GM18519 (cell line): ENCODE measurements at regions not wholly inside any gene's neighbourhood (a gene's known extent, or its start where the extent isn't known, plus 50 kb on each side); places are given as distances from the start of the nearest gene placed in this dataset.

ENCODE experiments used
- ATAC-seq: cut with Tn5 transposase; IDR thresholded peaks from one replicate; pipeline ENCODE4 v1.9.1; 2021; ENCODE audit warnings: mild to moderate bottlenecking, moderate library complexity; ENCODE audit not compliant: unreplicated experiment, low FRiP score

GRCh38 chr1:149841597-149842238, 57.6 kb upstream of the BOLA1 start:
- peak; percentile 34 for ATAC-seq

DNA sequence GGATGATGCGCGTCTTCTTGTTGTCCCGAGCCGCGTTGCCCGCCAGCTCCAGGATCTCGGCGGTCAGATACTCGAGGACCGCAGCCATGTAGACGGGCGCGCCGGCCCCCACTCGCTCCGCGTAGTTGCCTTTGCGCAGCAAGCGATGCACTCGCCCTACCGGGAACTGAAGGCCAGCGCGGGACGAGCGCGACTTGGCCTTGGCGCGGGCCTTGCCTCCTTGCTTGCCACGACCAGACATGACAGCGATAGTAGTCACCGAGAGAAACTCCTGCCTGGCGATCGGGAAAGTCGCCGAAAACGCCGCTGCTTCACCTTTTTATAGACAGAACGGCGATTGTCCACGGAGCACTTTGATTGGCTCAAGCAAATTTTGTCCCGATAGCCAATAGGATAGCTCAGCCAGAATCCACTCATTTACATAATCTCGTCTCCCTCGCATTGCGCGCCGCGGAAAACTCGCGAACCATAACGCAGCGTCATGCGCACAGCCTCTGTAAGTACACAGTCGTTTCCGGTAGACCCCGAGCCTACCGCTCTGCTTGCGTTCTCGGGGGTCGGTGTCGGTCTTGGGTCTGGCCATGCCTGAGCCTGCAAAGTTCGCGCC, 56.8 kb upstream of the BOLA1 start:
- ATAC-seq = peak; percentile 49

DNA sequence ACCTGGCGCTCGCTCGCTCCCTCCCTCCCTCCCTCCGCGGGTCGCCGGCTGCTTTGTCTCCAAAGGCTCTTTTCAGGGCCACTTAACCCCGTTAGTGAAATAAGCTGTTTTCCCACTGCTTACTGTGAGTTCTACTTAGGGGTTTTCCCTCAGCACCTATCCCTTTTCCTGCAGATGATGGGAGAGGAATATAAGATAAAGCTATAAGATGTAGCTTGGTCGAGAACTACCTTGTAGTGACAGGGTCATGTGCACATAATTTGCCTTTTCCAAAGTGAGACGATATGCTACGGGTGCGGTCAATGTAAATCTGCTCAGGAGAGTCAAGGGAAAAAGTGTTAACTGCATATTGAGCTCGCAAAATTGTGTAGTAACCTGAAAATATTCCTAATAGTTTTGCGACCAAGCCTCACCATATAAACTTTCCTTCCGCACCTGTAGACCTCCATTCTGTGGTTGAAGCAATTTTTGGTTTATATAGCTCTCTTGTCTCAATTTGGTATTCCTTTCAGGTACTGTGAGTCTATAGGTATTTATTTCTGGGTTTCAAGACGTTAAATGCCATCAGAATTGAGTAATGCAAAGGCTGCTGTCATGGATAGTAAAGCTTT, 55.8 kb upstream of the BOLA1 start:
- ATAC-seq = no peak

DNA sequence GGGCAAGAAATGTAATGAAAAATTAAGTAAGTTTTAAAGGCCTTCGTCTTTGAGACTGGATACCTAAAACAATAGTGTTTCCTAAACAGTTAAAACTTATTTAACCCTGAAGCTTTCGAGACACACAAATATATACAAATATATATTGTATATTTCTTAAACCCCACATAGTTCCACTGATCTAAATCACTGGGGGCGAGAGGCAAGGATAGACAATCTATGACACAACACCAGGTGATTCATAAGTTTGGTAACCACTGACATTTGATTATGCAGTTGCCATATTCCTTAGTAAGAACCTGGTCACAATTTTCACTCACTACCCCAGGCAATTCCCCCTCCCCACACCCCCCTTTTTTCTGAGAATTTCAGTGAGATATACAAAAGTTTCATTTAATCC, 55.3 kb upstream of the BOLA1 start:
- ATAC-seq = no peak

DNA sequence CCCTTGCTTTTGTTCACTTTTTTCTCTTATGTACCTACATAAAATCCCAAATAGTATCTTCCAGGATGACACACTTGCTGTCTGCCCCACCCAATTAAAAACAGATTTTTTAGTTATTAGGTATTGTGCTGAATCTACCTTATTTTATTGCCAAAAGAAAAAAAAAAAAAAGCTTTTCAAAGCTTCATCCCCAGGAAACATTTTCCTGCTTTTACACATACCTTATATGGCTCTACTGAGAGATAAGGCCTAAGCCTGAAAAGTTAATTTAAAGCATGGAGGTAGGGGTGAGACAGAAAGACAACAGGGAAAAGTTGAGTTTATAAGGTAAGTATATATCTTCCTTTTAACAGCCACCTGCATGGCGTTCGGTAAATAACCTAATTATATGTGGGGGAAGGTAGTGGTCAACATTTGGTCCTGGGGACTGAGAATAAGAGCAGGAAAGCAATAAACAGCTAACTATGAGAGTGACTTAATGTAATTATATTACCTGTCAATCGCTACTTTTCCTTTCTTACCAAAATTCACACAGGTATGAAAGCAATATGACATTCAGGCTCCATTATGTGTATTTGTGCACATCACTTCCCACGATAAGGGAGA, 54.6 kb upstream of the BOLA1 start:
- no peak for ATAC-seq

GRCh38 chr1:149845416-149845815, 54.0 kb upstream of the BOLA1 start:
- no peak for ATAC-seq

DNA sequence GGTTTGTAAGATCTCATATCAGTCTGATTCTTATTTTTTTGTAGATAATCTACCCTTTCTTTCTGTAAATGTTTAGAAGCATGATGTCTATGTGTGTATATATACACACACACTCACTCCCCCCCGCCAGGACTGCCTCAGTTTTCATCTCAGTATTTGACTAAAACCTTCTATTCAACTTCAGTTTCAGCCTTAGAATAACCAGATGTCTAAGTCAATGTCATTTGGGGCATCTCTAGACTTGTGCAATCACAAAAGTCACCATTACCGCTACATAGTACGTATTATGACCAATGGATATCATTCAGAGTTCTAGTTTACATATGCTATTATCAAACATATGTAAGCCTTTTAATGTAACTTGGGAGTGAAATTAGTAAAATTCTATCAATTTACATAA, 53.3 kb upstream of the BOLA1 start:
- ATAC-seq = no peak

DNA sequence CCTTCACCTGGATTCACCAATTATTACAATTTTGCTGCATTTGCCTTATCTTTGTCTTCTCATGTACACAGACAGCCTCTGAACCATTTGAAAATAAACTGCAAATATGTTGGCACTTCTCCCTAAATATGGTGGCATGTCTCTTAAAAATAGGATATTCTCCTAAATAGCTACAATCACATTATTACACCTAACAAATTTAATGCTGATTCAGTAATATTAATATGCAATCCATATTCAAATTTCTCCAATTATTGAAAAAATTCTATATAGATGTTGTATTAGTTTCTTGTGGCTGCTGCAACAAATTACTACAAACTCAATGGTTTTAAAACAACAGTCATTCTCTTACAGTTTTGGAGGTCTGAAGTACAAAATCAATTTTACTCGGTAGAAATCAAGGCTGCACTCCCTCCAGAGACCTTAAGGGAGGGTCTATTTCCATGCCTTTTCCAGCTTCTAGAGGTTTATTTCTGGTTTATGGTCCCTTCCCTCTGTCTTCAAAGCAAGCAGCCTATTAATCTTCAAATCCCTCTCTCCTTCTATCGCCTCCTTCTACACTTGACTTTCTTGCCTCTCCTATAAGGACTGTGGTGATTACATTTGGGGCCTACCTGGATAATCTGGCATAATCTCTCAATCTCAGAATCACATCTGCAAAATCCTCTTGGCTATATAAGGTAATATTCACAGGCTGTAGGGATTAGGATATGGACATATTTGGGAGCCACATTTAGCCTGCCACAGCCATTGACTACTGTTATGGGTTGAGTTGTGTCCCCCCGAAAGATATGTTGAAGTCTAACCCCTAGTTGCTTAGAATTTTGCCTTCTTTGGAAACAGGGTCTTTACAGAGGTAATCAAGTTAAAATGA, 52.5 kb upstream of the BOLA1 start:
- ATAC-seq = no peak

DNA sequence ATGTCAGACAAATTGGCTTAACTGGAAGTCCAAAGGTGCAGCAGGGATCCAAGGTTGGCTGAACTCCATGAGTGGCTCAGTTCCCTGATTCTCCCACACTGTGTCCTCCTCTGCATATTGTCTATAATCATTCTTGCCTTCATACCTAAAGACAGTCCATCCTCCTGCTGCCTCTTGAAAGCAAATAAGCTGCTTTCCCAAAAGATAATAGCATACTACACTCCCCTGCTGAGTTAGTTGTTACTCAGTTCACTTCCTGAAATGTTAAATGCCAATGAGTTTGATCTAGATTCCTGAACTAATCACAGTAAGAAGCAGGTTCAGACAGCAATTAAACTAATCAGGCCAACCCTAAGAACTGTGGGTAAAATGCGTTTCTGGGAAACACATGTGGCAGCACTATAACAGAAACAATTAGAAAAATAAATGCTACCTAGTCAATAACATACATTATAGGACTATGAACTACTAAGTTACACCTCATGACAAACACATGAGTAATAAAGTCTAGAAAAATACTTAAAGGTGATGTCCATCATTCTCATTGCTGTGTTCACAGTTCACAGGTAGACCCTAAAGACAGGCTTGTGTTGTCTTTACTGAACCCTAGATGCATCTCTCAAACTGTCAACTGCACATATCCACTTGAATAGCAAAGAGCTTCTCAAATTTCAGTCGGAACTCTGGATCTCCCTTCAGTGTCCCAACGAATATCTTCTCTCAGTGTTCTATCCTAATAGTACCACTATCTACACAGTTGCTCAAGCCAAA, 50.8 kb upstream of the BOLA1 start:
- no peak for ATAC-seq

- no peak for ATAC-seq
Measured at GRCh38 chr1:149849111-149849946, 50.0 kb upstream of the BOLA1 start.
